ENCODE measurements at regions not wholly inside any gene's neighbourhood (a gene's known extent, or its start where the extent isn't known, plus 50 kb on each side); places are given as distances from the start of the nearest gene placed in this dataset.
A peak's percentile ranks its signal among the peaks of the same experiment; 100 is the strongest.
"Not testable (repeated sequence)": the region's sequence is repeated elsewhere in the genome, so short reads cannot be mapped to it uniquely, and the experiment has no call there.

GRCh38 chr6:146980900-146981329 lies 223.3 kb upstream of the STXBP5 start:
- DNase-seq (ENCODE audit: low read depth in 1 of 2, low spot score in 1 of 2): no peak
- Histone ChIP-seq H3K4me3 (no peak overlapping the region), H3K27ac (no peak overlapping the region), H3K9me3 (ENCODE audit: low read depth) (no peaks in the 10 kb centered on the region), H3K36me3 (no peaks in the 10 kb centered on the region), H3K4me1 (ENCODE audit: low read depth) (peaks cover 4% of the 10 kb centered on the region), H3K27me3 (no peaks in the 10 kb centered on the region)
- no peak for TF ChIP-seq CTCF (IDR thresholded peaks at IDR 0.05; ENCODE audit: low read depth, low read length)

GRCh38 chr6:146981981-146982380 lies 222.2 kb upstream of the STXBP5 start:
- no peak for TF ChIP-seq CTCF (IDR thresholded peaks at IDR 0.05; ENCODE audit: low read depth, low read length)
- Histone ChIP-seq H3K36me3 (no peaks in the 10 kb centered on the region), H3K4me1 (ENCODE audit: low read depth) (peaks cover 4% of the 10 kb centered on the region), H3K27ac (no peak overlapping the region), H3K4me3 (no peak overlapping the region), H3K27me3 (no peaks in the 10 kb centered on the region), H3K9me3 (ENCODE audit: low read depth) (no peaks in the 10 kb centered on the region)
- no peak for DNase-seq (ENCODE audit: low read depth in 1 of 2, low spot score in 1 of 2)

- H3K36me3 ChIP-seq: no peaks in the 10 kb centered on the region
- no peak overlapping the region for H3K27ac ChIP-seq
- DNase-seq (ENCODE audit: low read depth in 1 of 2, low spot score in 1 of 2): peak in 1 of 2 donors; percentile 52
- TF ChIP-seq CTCF (IDR thresholded peaks at IDR 0.05; ENCODE audit: low read depth, low read length): no peak
- H3K27me3 ChIP-seq: no peaks in the 10 kb centered on the region
- H3K4me3 ChIP-seq: no peak overlapping the region
- peaks cover 4% of the 10 kb centered on the region for H3K4me1 ChIP-seq (ENCODE audit: low read depth)
- no peaks in the 10 kb centered on the region for H3K9me3 ChIP-seq (ENCODE audit: low read depth)
These were observed 219.8 kb upstream of the STXBP5 start for GRCh38 chr6:146984251-146984924.

DNA sequence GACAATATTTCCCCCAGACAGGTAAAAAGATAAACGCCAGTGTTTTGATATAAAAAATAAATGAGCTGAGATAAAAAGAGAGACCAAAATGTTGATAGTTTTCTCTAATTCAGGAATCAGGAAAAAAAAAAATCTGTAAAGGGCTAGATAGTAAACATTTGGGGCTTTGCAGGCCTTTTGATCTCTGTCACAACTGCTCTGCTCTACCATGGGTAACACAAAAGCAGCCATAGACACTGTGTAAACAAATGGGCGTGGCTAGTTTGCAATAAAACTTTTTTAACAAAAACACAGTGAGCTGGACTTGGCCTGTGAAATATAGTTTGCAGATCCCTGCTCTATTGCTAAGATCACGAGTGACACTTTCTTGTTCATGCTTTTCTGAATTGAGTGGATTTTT lies 219.1 kb upstream of the STXBP5 start:
- no peaks in the 10 kb centered on the region for H3K9me3 ChIP-seq (ENCODE audit: low read depth)
- no peak for TF ChIP-seq CTCF (IDR thresholded peaks at IDR 0.05; ENCODE audit: low read depth, low read length)
- no peaks in the 10 kb centered on the region for H3K27me3 ChIP-seq
- H3K27ac ChIP-seq: no peak overlapping the region
- no peaks in the 10 kb centered on the region for H3K36me3 ChIP-seq
- H3K4me3 ChIP-seq: no peak overlapping the region
- peaks cover 4% of the 10 kb centered on the region for H3K4me1 ChIP-seq (ENCODE audit: low read depth)
- no peak for DNase-seq (ENCODE audit: low read depth in 1 of 2, low spot score in 1 of 2)

- no peak for TF ChIP-seq CTCF (IDR thresholded peaks at IDR 0.05; ENCODE audit: low read depth, low read length)
- Histone ChIP-seq H3K9me3 (ENCODE audit: low read depth) (no peaks in the 10 kb centered on the region), H3K4me3 (no peak overlapping the region), H3K27me3 (no peaks in the 10 kb centered on the region), H3K27ac (no peak overlapping the region), H3K4me1 (ENCODE audit: low read depth) (peaks cover 4% of the 10 kb centered on the region), H3K36me3 (no peaks in the 10 kb centered on the region)
- no peak for DNase-seq (ENCODE audit: low read depth in 1 of 2, low spot score in 1 of 2)
These were observed 218.3 kb upstream of the STXBP5 start for GRCh38 chr6:146985966-146986365.

DNA sequence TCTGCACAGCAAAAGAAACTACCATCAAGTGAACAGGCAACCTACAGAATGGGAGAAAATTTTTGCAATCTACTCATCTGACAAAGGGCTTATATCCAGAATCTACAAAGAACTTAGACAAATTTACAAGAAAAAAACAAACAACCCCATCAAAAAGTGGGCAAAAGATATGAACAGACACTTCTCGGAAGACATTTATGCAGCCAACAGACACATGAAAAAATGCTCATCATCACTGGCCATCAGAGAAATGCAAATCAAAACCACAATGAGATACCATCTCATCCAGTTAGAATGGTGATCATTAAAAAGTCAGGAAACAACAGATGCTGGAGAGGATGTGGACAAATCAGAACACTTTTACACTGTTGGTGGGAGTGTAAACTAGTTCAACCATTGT lies 216.3 kb upstream of the STXBP5 start:
- not testable (repeated sequence) for H3K27ac ChIP-seq; H3K27me3 ChIP-seq; H3K9me3 ChIP-seq (ENCODE audit: low read depth); H3K36me3 ChIP-seq; H3K4me1 ChIP-seq (ENCODE audit: low read depth); H3K4me3 ChIP-seq; DNase-seq (ENCODE audit: low read depth in 1 of 2, low spot score in 1 of 2)

All from cardiac muscle cell (in vitro differentiated cells and primary cell).